IMR-90 (cell line): ENCODE measurements at regions not wholly inside any gene's neighbourhood (a gene's known extent, or its start where the extent isn't known, plus 50 kb on each side); places are given as distances from the start of the nearest gene placed in this dataset.

ENCODE experiments used
- CTCF ChIP-seq: conservative IDR thresholded peaks from 2 replicates; pipeline ENCODE4 v1.5.1; 2012; ENCODE audit warnings: mild to moderate bottlenecking, low read depth, low read length, improper control_type of control experiment
- MAFK ChIP-seq: IDR thresholded peaks from 2 replicates; pipeline ENCODE4 v1.6.1; 2012; ENCODE audit warnings: low read depth, low read length, improper control_type of control experiment
- POLR2A ChIP-seq: IDR thresholded peaks from 2 replicates; pipeline ENCODE4 v1.6.1; 2012; ENCODE audit warnings: mild to moderate bottlenecking, low read depth, low read length
- RCOR1 ChIP-seq: IDR thresholded peaks from 2 replicates; pipeline ENCODE4 v1.6.1; 2012; ENCODE audit warnings: mild to moderate bottlenecking, low read length, improper control_type of control experiment; ENCODE audit not compliant: insufficient replicate concordance

DNA sequence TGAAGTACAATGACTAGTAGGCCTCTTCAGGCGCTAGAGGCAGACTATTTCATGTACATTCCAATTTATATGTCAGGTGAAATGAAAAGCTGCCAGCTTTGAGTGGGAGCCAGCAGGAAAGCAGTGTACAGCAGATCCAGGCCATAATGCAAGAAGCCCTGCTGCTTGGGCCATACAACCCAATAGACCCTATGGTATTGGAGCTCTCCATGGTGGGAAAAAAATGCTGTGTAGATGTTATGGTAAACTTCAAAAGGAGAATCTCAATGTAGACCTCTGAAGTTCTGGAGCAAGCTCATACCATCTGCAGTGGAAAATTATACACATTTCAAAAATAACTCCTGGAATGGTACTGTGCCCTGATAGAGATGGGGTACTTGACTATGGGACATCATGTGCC lies 71.5 kb upstream of the CD82 start:
- TF ChIP-seq CTCF (no peak), MAFK (no peak), RCOR1 (no peak), POLR2A (no peak)
